ENCODE measurements at regions not wholly inside any gene's neighbourhood (a gene's known extent, or its start where the extent isn't known, plus 50 kb on each side); places are given as distances from the start of the nearest gene placed in this dataset.
"Not testable (repeated sequence)": the region's sequence is repeated elsewhere in the genome, so short reads cannot be mapped to it uniquely, and the experiment has no call there.

GRCh38 chr5:25005431-25005830 is 360.7 kb upstream of the CDH10 start:
- no peak for ATAC-seq

- ATAC-seq: no peak
Observed at GRCh38 chr5:25002371-25002770, 357.6 kb upstream of the CDH10 start.

- no peak for ATAC-seq
Observed at GRCh38 chr5:24999732-25000131, 355.0 kb upstream of the CDH10 start.

GRCh38 chr5:24998641-24999040 is 353.9 kb upstream of the CDH10 start:
- no peak for ATAC-seq

GRCh38 chr5:24986326-24986725 is 341.5 kb upstream of the CDH10 start:
- no peak for ATAC-seq

- not testable (repeated sequence) for ATAC-seq
Observed at GRCh38 chr5:24978552-24978951, 333.8 kb upstream of the CDH10 start.

- no peak for ATAC-seq
Observed at GRCh38 chr5:24963611-24964010, 318.8 kb upstream of the CDH10 start.

DNA sequence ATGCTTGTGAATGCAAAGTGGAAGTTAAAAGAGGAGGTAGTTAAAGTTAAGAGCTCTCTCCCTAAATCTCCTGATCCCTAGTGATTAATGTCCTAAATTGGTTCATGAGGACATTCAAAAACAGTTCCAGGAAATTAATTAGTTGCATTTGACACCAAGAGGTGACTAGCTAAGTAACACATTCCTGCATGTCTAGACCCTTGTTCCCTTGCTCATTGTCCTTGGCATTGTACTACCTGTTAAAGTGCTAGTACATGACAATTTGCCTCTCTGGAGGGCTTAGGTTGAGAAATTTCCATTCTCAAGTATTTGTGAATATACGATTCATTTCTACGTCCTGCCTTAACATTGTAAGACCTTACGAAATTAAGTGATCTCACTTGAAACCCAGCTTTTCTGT is 278.6 kb upstream of the CDH10 start:
- no peak for ATAC-seq

DNA sequence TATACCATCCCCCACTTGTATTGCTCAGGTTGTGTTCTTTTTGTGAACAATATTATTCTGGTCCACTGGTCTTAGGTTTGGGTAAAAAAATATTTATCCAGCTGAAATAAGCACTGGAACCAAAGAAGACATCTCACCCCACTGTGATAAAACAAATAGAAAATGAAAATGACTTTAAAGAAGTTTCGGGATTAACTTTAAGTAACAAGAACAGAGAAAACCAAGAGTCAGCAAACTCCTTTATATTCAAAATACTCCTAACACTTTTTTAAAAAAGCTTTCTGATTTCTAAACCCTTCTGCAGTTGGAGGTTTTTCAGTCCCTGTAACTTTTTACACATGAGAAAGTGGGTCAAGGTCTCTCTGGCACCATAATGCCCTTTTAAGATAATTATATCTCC is 273.9 kb upstream of the CDH10 start:
- ATAC-seq: no peak

- ATAC-seq: no peak
Observed at GRCh38 chr5:24916863-24917262, 272.1 kb upstream of the CDH10 start.

GRCh38 chr5:24909210-24909609 is 264.4 kb upstream of the CDH10 start:
- no peak for ATAC-seq

DNA sequence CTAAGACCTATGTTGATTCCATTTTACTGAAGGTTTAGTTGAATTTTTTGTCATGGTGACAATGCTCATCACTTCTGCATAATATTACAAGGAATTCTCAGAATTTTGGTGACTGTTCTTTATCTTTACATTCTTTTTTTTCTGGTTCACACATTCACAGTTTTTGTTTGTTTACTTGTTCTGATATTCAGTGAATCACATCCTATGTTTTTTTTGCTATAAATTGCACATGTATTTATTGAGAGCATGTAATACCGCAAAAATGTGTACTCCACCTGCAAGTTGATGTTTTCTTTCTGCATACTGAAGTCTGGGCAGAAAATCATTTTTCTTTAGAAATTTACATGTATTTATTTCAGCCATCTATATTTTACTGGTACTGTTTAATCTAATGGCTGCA is 261.9 kb upstream of the CDH10 start:
- ATAC-seq: no peak

GRCh38 chr5:24904981-24905517 is 260.3 kb upstream of the CDH10 start:
- ATAC-seq: no peak

GRCh38 chr5:24899180-24899579 is 254.4 kb upstream of the CDH10 start:
- ATAC-seq: no peak

- no peak for ATAC-seq
Observed at GRCh38 chr5:24864244-24864643, 219.5 kb upstream of the CDH10 start.

DNA sequence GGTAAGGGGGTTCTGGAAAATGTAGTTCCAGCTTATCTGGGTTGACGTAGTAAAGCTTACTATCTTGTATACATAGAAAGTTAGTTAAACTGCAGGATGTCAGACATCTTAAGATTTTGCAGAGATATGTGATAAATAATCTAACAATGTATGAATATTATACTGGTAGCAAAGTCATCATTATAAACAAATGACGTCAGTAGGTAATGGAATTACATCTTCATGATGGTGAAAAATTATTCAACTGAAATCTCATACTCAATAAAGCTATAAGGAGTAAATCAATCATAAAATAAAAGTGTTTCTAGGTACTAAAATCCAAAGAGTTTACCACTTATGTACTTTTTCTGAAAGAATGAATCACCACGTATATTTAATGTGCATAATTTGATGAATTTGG is 217.3 kb upstream of the CDH10 start:
- no peak for ATAC-seq

GRCh38 chr5:24855485-24855884 is 210.7 kb upstream of the CDH10 start:
- ATAC-seq: no peak

GRCh38 chr5:24854850-24855249 is 210.1 kb upstream of the CDH10 start:
- ATAC-seq: no peak

GRCh38 chr5:24854350-24854749 is 209.6 kb upstream of the CDH10 start:
- no peak for ATAC-seq

- no peak for ATAC-seq
Observed at GRCh38 chr5:24850926-24851486, 206.2 kb upstream of the CDH10 start.

DNA sequence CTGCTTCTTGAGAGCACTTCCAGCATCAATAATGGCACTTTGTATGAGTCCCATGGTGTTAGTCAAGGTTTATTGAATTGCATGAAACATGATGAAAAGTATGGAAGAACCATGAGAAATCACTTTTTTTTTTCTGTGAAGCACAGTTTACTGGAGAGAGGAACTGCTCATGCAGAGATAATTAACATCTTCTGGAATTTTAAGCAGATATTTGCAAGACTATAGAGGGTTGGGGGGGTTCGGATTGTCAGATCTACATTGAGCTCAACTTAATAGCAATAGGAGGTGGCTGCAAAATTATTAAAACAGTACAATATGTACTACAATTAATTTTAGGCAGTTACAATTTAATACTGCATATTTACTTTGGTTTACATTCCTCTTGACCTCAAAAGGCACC is 204.4 kb upstream of the CDH10 start:
- ATAC-seq: no peak

DNA sequence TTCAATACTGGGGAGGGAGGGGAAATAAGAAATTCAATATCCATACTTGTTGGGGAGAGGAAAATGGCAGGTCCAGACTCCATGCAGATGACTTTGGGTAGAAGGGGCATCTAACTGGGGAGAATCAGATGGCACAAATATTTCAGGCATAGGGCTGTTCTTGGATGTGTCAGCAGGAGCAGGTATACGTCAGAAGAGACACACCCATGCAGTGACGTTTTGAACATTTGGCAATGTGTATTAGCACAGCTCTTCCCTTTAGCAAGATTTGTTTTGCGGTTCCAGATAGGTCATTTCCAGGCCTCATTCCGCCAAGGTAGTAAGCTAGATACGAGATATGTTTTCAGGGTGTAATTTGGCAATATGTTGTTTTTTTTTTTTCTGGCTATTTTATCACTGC is 187.2 kb upstream of the CDH10 start:
- ATAC-seq: no peak

DNA sequence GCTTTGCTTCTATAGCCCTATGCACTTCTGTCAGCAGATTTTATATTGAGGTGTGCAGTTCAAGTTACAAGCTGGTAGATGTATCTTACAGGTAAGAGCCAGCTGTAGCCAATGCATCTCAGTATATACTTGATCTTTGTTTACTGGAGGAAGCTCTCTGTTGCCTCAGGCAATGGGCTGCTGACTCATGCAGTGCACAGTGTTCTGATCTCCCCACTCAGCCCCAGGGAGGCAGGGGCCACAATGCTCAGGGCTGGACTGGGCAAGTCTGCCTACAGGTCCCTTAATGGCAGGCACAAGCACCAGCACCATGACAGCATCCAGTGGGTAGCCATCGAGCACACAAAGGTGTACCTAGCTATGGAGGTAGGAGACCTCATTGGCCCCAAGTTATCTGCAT is 178.8 kb upstream of the CDH10 start:
- ATAC-seq: no peak

GRCh38 chr5:24819841-24820240 is 175.1 kb upstream of the CDH10 start:
- no peak for ATAC-seq

GRCh38 chr5:24817966-24818365 is 173.2 kb upstream of the CDH10 start:
- no peak for ATAC-seq

All from activated CD4-positive, CD25-positive, alpha-beta regulatory T cell treated with anti-CD3 and anti-CD28 coated beads, Interleukin-2, amount 50 U/mL, for 24 hours (primary cell).